Stomach smooth muscle (tissue), 2 donors: ENCODE measurements at regions not wholly inside any gene's neighbourhood (a gene's known extent, or its start where the extent isn't known, plus 50 kb on each side); places are given as distances from the start of the nearest gene placed in this dataset.

Experiments used
- H3K27ac ChIP-seq: one replicate; pipeline ENCODE4 v1.7.0; 2013; ENCODE audit warnings: mild to moderate bottlenecking, low read length, inconsistent platforms
- H3K27me3 ChIP-seq, 2 donors: one replicate each; pipeline ENCODE4 v1.7.0; 2013; ENCODE audit warnings: low read length in 2 of 2; ENCODE audit not compliant: insufficient read depth in 2 of 2, control insufficient read depth in 1 of 2
- H3K36me3 ChIP-seq, 2 donors: one replicate each; pipeline ENCODE4 v1.7.0; 2013; ENCODE audit warnings: low read length in 2 of 2; ENCODE audit not compliant: control insufficient read depth in 2 of 2, insufficient read depth in 2 of 2
- H3K4me1 ChIP-seq: one replicate; pipeline ENCODE4 v1.7.0; 2013; ENCODE audit warnings: low read length; ENCODE audit not compliant: control insufficient read depth, insufficient read depth
- H3K4me3 ChIP-seq, 2 donors: one replicate each; pipeline ENCODE4 v1.7.0; 2013; ENCODE audit warnings: low read length in 2 of 2
- H3K9ac ChIP-seq, 2 donors: one replicate each; pipeline ENCODE4 v1.7.0; 2013; ENCODE audit warnings: low read length in 2 of 2, mild to moderate bottlenecking in 1 of 2
- H3K9me3 ChIP-seq, 2 donors: one replicate each; pipeline ENCODE4 v1.7.0; 2013; ENCODE audit warnings: low read length in 2 of 2; ENCODE audit not compliant: control insufficient read depth in 2 of 2
- donor health status: healthy.
- donor health status: Pancreatic carcinoma.

DNA sequence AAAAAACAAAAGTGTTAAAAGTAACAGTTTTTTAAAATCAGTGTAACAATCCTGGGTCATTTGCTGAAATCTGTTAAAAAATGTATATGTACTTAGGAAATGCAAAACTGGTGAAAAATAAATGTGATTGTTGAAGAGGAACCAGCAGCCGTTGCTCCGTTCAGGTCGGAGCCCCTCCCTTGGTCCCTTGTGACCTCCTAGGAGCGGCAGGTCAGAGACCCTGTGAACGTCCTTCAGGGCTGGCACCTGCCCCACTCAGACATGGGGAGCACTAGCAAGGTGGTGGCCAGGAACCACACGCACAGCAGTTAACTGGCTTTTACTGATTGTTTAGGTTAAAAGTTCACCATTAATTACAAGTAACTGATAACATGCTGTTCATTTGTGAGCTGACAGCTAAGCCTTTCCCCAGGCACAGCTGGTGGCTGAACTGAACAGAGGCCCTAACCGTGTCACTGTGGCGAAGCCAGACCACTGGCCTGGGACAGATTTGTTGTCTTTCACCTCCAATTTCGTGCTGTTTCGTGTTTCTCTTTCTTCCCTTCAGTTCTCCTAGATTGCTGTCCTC is 159.2 kb upstream of the ALKAL2 start:
- H3K9ac ChIP-seq = no peak overlapping the region
- H3K4me1 ChIP-seq = no peaks in the 10 kb centered on the region
- H3K27ac ChIP-seq = no peak overlapping the region
- H3K27me3 ChIP-seq = no peaks in the 10 kb centered on the region
- no peaks in the 10 kb centered on the region for H3K36me3 ChIP-seq
- H3K9me3 ChIP-seq = no peaks in the 10 kb centered on the region
- no peak overlapping the region for H3K4me3 ChIP-seq

DNA sequence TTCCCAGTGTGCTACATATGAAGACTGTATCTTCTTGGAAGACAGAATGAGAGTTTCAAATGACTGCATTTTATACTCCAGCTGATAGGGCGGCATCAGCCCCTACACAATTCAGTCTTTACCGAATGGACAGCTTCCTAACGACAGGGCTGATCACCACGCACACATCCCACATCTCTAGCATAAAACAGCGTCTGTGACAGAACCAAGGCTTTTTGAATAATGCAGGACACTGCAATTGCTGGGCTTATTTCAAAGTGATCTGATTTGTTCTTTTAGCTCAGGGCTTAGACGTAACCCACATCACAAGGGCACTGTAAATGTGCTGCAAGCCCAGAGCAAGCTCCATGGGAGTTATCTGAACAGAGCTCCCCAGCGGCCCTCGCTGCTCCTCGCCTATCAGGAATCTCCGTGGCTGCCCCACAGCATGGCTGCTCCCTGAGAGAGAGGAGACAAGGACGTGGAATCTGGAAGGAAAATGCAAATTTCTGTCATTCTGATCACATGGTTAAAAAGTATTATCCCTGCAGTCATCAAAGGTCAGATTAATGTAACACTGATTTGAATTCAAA is 158.5 kb upstream of the ALKAL2 start:
- Histone ChIP-seq H3K4me1 (no peaks in the 10 kb centered on the region), H3K27ac (no peak overlapping the region), H3K27me3 (no peaks in the 10 kb centered on the region), H3K36me3 (no peaks in the 10 kb centered on the region), H3K9me3 (no peaks in the 10 kb centered on the region), H3K9ac (no peak overlapping the region), H3K4me3 (no peak overlapping the region)

DNA sequence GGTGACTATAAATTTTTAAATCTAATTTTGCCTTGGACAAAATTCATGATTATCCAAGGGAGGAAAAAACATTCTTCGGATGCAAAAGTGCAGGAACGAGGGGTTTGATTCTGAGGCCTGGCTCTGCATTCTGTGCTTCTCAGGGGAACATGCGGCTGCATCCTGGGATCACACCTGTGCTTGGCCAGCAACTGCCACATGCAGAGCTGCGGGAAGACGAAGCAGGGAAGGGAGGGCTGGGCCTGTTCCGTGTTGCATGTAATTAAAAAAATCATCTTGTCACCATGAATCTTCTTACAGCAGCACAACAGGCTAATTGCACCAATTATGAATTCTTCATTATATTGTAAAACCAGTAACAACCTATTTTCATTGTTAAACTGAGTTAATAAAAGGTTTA is 158.0 kb upstream of the ALKAL2 start:
- Histone ChIP-seq H3K4me1 (no peaks in the 10 kb centered on the region), H3K9me3 (no peaks in the 10 kb centered on the region), H3K27ac (no peak overlapping the region), H3K4me3 (no peak overlapping the region), H3K9ac (no peak overlapping the region), H3K27me3 (peaks cover 0 to under 1% of the 10 kb centered on the region in 2 donors), H3K36me3 (no peaks in the 10 kb centered on the region)

DNA sequence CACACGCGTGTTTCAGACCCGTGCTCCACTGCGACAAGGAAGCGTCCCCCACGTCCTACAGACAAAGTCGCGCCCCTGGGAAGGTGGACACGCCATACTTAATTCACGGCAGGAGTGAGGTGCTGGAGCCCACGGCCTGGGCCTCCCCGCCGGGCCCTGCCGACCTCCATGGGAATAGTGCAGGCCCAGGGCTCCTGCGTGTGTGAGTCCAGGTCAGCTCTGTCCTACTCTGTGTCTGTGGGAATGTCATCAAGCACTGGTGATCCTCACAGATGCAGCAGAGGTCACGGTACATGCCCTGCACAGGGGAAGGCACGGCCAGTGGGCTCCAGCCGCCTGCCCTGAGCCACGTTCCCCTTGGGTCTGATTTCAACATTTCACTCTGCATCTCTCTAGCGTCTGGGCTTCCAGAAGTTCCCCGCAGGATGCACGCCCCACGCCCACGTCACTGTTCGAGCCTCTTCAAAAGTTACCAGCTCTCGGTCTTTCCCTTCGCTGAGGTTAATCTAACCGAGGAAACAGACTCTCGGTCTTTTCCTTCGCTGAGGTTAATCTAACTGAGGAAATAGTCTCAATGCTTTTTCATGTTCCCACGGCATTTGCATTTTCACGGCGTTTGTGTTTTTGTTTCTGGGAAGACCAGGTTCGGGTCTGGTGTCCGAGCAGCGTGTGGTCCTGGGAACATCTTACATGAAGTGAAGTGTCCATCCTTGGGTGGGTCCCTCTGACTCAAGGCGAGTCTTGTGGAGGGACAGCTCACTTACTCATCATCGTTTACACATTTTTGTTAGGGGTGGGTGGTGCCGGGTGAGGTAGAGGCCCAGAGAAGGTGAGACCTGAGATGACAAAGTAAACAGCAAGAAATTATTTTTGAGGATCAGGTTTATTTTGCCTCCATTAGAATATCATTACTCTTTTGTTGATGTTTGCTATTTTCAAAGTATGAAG is 157.3 kb upstream of the ALKAL2 start:
- H3K9me3 ChIP-seq = no peaks in the 10 kb centered on the region
- H3K9ac ChIP-seq = no peak overlapping the region
- no peak overlapping the region for H3K27ac ChIP-seq
- no peaks in the 10 kb centered on the region for H3K4me1 ChIP-seq
- no peak overlapping the region for H3K4me3 ChIP-seq
- no peaks in the 10 kb centered on the region for H3K36me3 ChIP-seq
- peaks cover 0 to 2% of the 10 kb centered on the region in 2 donors for H3K27me3 ChIP-seq

DNA sequence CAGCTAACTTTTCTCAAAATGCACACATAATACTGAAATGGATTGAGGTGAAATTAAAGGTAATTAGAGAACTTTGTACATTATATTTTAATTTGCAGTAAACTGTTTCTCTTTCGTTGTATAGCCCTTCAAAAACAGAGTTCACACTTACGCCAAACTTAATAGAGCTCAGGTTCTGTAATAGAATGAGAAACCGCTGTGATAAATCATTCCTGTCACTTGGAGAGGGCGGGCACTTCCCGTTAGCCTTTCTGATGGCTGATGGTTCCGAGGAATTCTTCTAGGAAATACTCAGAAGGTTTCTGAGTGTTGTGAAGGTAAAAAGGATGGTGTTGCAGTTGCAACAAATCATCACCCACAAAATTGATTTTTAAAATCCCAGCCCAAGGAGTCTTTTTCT is 155.8 kb upstream of the ALKAL2 start:
- Histone ChIP-seq H3K27me3 (peaks cover 0 to 4% of the 10 kb centered on the region in 2 donors), H3K27ac (no peak overlapping the region), H3K9me3 (no peaks in the 10 kb centered on the region), H3K4me1 (no peaks in the 10 kb centered on the region), H3K36me3 (no peaks in the 10 kb centered on the region), H3K9ac (no peak overlapping the region), H3K4me3 (no peak overlapping the region)

DNA sequence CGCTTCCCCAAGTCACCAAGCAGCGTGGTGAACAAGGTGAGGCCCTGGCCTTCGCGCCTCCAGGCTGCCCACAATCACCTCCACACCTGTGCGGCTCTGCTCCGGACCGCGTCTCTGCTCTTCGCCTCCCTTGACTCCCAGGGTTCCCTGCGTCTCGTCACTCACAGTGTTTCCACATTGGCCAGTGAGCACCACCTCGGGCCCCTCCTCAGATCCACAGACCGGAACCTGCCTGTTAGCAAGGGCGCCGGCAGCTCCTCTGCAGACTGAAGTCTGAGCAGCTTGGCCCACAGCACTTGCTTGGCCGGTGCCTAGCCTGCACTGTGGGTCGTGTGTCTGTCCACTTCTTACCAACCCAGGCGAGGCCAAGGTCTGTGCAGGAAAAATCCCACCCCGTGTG is 155.3 kb upstream of the ALKAL2 start:
- no peak overlapping the region for H3K9ac ChIP-seq
- no peak overlapping the region for H3K27ac ChIP-seq
- no peaks in the 10 kb centered on the region for H3K9me3 ChIP-seq
- H3K4me3 ChIP-seq = no peak overlapping the region
- peaks cover 0 to 4% of the 10 kb centered on the region in 2 donors for H3K27me3 ChIP-seq
- no peaks in the 10 kb centered on the region for H3K36me3 ChIP-seq
- H3K4me1 ChIP-seq = no peaks in the 10 kb centered on the region

DNA sequence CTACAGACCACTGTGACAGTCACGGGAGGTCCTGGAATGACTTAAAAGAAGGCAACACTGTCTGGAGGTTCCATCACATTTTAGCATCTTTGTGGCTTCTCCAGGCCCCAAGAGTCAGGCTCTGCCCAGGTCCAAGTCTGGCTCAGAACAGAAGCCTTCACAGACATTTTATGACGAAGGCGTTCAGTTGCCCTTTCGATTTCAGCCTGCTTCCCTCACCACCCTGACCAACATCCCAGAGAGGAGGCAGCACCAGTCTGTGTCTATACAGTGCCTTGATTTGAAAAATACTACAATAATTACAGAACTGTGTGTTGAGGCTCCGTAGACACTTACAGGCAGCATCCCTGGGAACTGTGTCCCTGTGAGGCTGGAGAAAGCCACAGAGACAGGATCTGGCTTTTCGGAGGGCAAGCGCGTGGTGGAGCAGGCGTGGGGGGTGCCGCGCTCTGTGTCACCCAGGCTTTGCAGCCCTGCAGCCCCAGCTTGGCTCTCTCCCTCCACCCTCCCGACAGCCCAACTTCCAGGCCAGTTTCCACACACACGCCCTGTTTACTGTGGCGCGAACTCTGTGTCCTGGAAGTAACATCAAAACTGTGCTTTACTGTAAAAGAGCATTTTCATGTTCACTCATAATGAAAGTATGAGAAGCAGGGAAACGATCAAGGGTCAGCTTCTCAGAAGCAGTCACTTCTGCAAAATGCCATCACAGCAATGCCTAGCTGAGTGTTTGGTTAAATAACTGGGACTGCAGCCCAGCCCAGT is 153.5 kb upstream of the ALKAL2 start:
- Histone ChIP-seq H3K27me3 (peaks cover 0 to 7% of the 10 kb centered on the region in 2 donors), H3K4me1 (no peaks in the 10 kb centered on the region), H3K36me3 (no peaks in the 10 kb centered on the region), H3K4me3 (no peak overlapping the region), H3K9ac (no peak overlapping the region), H3K9me3 (peaks cover 0 to 4% of the 10 kb centered on the region in 2 donors), H3K27ac (no peak overlapping the region)

DNA sequence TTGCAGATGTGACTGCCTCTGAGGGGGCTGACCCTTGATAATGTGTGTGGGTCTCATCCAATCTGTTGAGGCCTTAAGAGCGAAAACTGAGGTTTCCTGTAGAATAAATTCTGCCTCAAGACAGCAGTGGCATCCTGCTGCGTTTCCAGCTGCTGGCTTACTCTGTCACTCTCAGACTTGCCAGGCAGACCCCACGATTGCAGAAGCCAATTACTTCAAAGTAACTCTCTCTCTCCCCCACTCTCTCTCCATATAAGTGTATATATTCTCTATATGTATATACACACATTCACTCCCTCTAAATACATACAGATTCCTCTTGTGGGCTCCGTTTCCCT is 152.5 kb upstream of the ALKAL2 start:
- no peaks in the 10 kb centered on the region for H3K4me1 ChIP-seq
- peaks cover 0 to 9% of the 10 kb centered on the region in 2 donors for H3K27me3 ChIP-seq

DNA sequence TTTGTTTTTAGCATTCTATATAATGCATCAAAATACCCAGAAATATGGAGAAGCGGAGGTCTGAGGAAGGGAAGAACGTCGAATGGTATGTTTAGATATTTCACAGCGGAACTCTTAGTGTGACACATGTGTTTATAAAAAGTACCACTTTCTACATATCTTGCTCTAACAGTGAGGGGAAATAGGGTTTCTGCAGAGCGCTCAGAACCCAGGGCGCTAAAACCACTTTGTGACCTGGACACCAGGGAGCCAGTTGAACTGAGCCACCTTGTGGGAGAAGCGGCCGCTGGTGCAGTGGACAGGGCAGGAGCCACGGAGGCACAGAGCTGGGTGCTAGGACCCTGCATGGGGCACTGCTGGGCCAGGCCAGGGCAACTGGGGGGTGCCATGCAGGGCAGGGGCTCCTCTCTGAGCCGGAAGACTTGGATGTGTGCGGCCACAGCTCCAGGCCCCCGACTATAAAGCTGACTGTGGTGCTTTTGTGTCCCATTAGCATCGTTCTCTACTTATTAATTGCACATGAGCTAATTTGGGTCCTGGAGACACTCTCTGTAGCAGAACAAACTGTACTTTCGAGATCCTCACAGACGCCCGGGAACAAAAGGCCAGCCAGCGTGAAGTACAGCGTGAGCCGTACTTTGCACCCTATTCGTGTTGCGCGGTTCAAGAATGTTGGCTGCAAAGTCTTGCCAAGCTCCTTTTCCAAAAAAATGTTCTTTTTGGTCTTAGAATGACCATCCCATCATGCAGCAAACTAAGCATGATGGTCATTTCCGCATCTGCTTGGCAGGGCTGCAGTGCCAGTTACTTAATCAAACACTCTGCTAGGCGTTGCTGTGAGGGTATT is 151.9 kb upstream of the ALKAL2 start:
- H3K27ac ChIP-seq = no peak overlapping the region

More for the DNA sequence above, 152.5 kb upstream of the ALKAL2 start:
- Histone ChIP-seq H3K36me3 (no peaks in the 10 kb centered on the region), H3K9ac (no peak overlapping the region), H3K4me3 (no peak overlapping the region), H3K27ac (no peak overlapping the region), H3K9me3 (peaks cover 0 to 4% of the 10 kb centered on the region in 2 donors)

DNA sequence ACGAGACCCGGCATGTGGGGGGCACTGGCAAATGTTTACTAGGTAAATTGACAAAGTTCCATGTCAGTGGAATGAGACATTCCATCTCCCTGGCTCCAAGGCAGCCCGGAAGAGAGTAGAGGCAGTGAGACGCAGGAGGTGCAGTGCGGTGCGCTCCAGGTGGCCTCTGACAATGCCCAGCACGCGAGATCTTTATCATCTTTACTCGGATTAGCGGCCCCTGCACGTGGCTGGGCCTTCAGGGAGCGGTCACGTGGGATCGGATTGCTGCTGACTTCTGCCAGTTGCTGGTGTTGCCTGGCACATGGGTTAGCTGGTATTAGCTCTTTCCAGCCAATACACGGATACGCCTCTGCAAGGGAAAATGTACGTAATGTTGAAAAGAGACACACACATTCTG is 151.2 kb upstream of the ALKAL2 start:
- H3K4me3 ChIP-seq = no peak overlapping the region
- H3K36me3 ChIP-seq = no peaks in the 10 kb centered on the region
- no peak overlapping the region for H3K27ac ChIP-seq
- H3K9me3 ChIP-seq = peaks cover 0 to 4% of the 10 kb centered on the region in 2 donors
- no peak overlapping the region for H3K9ac ChIP-seq
- peaks cover 0 to 9% of the 10 kb centered on the region in 2 donors for H3K27me3 ChIP-seq
- no peaks in the 10 kb centered on the region for H3K4me1 ChIP-seq

More for the DNA sequence above, 151.9 kb upstream of the ALKAL2 start:
- Histone ChIP-seq H3K36me3 (no peaks in the 10 kb centered on the region), H3K9ac (no peak overlapping the region), H3K27me3 (peaks cover 0 to 9% of the 10 kb centered on the region in 2 donors), H3K4me1 (no peaks in the 10 kb centered on the region), H3K9me3 (peaks cover 0 to 4% of the 10 kb centered on the region in 2 donors), H3K4me3 (no peak overlapping the region)
